Activated CD8-positive, alpha-beta T cell treated with anti-CD3 and anti-CD28 coated beads, Interleukin-2, amount 10 ng/mL, durations not matched to agents 7 days and 5 days (primary cell): ENCODE measurements at regions not wholly inside any gene's neighbourhood (a gene's known extent, or its start where the extent isn't known, plus 50 kb on each side); places are given as distances from the start of the nearest gene placed in this dataset.

Experiments used
- ATAC-seq: fragments of 150-1000 bp; cut with Tn5 transposase; one replicate; pipeline ENCODE4 v1.10.0; 2021; ENCODE audit warnings: moderate library complexity
- CTCF ChIA-PET: fragments of 350-600 bp; sonication (Branson Sonifier 250); formaldehyde crosslinking; loops from one replicate; lab custom pipeline; 2021; ENCODE audit warnings: antibody characterized with exemption; lab: Charles Lee
- POLR2A ChIA-PET: fragments of 350-600 bp; sonication (Branson Sonifier 250); formaldehyde crosslinking; loops from one replicate; lab custom pipeline; 2021; ENCODE audit warnings: antibody characterized with exemption; lab: Charles Lee
- DNase-seq: peaks from one replicate; pipeline ENCODE4 v3.0.0-alpha.2; 2020
- H3K27ac Mint-ChIP-seq: one replicate; pipeline ENCODE4 v1.8.0; 2021; ENCODE audit warnings: mild to moderate bottlenecking, mixed read lengths
- H3K27me3 Mint-ChIP-seq: one replicate; pipeline ENCODE4 v1.8.0; 2021; ENCODE audit warnings: low read depth, mixed read lengths
- H3K36me3 Mint-ChIP-seq: one replicate; pipeline ENCODE4 v1.8.0; 2021; ENCODE audit warnings: low read depth, mixed read lengths
- H3K4me1 Mint-ChIP-seq: one replicate; pipeline ENCODE4 v1.8.0; 2021; ENCODE audit warnings: low read depth, mixed read lengths
- H3K4me3 Mint-ChIP-seq: one replicate; pipeline ENCODE4 v1.8.0; 2021; ENCODE audit warnings: mild to moderate bottlenecking, mixed read lengths
- H3K9me3 Mint-ChIP-seq: one replicate; pipeline ENCODE4 v1.8.0; 2022; ENCODE audit warnings: mixed read lengths; ENCODE audit not compliant: insufficient read depth

GRCh38 chr6:169893624-169894023 lies 142.2 kb downstream of the ERMARD start:
- ChIA-PET CTCF (no interaction called here), POLR2A (no interaction called here)
- peaks cover 4% of the 10 kb centered on the region for H3K27me3 Mint-ChIP-seq
- no peak overlapping the region for H3K4me3 Mint-ChIP-seq
- no peaks in the 10 kb centered on the region for H3K36me3 Mint-ChIP-seq
- no peaks in the 10 kb centered on the region for H3K4me1 Mint-ChIP-seq
- ATAC-seq (no peak), DNase-seq (no peak)
- H3K9me3 Mint-ChIP-seq = peaks cover 3% of the 10 kb centered on the region
- H3K27ac Mint-ChIP-seq = no peak overlapping the region

- no peak for DNase-seq
- no peak overlapping the region for H3K4me3 Mint-ChIP-seq
- H3K27me3 Mint-ChIP-seq = peaks cover 4% of the 10 kb centered on the region
- CTCF ChIA-PET = no interaction called here
- POLR2A ChIA-PET = no interaction called here
- ATAC-seq = no peak
- no peaks in the 10 kb centered on the region for H3K4me1 Mint-ChIP-seq
- H3K27ac Mint-ChIP-seq = no peak overlapping the region
- peaks cover 3% of the 10 kb centered on the region for H3K9me3 Mint-ChIP-seq
- H3K36me3 Mint-ChIP-seq = no peaks in the 10 kb centered on the region
Observed at GRCh38 chr6:169891846-169892245, 140.4 kb downstream of the ERMARD start.

DNA sequence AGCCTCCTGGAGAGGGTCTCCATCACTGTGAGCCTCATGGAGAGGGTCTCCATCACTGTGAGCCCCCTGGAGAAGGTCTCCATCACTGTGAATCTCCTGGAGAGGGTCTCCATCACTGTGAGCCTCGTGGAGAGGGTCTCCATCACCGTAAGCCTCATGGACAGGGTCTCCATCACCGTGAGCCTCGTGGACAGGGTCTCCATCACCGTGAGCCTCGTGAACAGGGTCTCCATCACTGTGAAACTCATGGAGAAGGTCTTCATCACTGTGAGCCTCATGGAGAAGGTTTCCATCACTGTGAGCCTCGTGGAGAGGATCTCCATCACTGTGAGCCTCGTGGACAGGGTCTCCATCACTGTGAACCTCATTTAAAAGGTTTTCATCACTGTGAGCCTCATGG lies 140.0 kb downstream of the ERMARD start:
- Mint-ChIP-seq H3K9me3 (peaks cover 3% of the 10 kb centered on the region), H3K36me3 (no peaks in the 10 kb centered on the region), H3K27me3 (peaks cover 4% of the 10 kb centered on the region), H3K27ac (no peak overlapping the region), H3K4me1 (no peaks in the 10 kb centered on the region), H3K4me3 (no peak overlapping the region)
- ChIA-PET CTCF (no interaction called here), POLR2A (no interaction called here)
- DNase-seq = no peak
- no peak for ATAC-seq

GRCh38 chr6:169890901-169891300 lies 139.5 kb downstream of the ERMARD start:
- Mint-ChIP-seq H3K4me3 (no peak overlapping the region), H3K27me3 (peaks cover 4% of the 10 kb centered on the region), H3K4me1 (no peaks in the 10 kb centered on the region), H3K27ac (no peak overlapping the region), H3K9me3 (peaks cover 3% of the 10 kb centered on the region), H3K36me3 (no peaks in the 10 kb centered on the region)
- CTCF ChIA-PET = no interaction called here
- ATAC-seq (no peak), DNase-seq (no peak)
- POLR2A ChIA-PET = no interaction called here

- ChIA-PET CTCF (no interaction called here), POLR2A (no interaction called here)
- Mint-ChIP-seq H3K9me3 (peaks cover 3% of the 10 kb centered on the region), H3K27me3 (peaks cover 4% of the 10 kb centered on the region), H3K36me3 (no peaks in the 10 kb centered on the region), H3K4me1 (no peaks in the 10 kb centered on the region), H3K27ac (no peak overlapping the region), H3K4me3 (no peak overlapping the region)
- no peak for ATAC-seq
- DNase-seq = no peak
Observed at GRCh38 chr6:169890049-169890448, 138.6 kb downstream of the ERMARD start.

DNA sequence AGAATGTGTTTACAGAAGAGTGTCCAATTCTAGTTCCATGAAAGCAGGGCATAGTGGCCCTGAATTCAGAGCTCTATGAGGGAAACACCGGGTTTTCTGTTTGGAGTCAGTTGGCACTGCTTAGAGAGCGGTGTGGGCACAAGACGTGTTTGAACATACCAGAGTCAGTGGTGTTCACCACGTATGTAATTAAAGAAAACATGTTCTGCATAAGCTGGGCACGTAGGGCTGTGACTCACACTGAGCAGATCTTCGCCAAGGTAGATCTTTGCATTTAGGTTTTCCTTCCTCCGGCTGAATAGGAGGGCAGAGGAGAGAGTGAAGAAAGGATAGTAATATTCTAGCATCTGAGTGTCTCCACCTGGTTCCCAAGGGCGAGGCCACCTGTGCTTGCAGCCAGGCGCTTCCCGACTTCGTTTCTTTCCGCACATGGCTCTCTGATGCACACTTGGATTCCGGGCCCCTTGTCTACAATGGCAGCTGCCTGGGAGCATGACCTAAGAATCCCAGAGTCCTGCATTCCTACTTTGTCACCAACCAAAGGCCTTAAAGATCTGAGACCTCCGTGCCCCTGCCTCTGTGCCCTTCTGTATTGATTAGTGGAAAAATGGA lies 136.2 kb downstream of the ERMARD start:
- H3K4me3 Mint-ChIP-seq = no peak overlapping the region
- H3K27ac Mint-ChIP-seq = no peak overlapping the region
- no peaks in the 10 kb centered on the region for H3K36me3 Mint-ChIP-seq
- CTCF ChIA-PET = no interaction called here
- POLR2A ChIA-PET = no interaction called here
- no peak for DNase-seq
- H3K27me3 Mint-ChIP-seq = peaks cover 10% of the 10 kb centered on the region
- peaks cover 3% of the 10 kb centered on the region for H3K9me3 Mint-ChIP-seq
- ATAC-seq = no peak
- no peaks in the 10 kb centered on the region for H3K4me1 Mint-ChIP-seq

DNA sequence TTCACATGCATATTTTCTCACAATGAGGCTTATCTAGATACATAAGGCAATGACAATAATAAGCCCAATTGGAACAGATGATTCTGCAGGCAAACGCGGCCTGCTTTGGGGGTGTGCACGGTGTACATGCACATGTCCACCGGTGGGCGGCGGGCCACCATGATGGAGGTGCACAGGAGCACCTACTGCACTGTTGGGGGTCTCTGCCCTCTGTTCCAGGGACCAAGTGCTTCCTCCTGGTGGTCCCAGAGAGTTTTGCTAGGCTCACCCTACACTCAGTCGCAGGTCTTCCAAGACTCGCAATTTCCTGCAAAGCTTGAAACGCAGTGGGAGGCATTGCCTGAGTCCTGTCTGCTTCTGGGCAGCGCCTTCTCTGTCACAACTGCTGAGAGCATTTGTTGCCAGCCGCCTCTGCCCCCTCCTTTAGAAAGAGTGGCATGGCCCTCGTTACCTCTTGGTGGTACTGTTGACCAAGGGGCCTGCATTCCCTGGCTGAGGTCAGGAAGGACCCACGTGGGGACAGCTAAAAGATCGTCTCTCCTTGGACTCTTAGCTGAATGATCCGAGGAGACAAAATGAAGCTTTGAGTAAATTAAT lies 135.3 kb downstream of the ERMARD start:
- H3K27me3 Mint-ChIP-seq = peaks cover 11% of the 10 kb centered on the region
- POLR2A ChIA-PET = no interaction called here
- H3K27ac Mint-ChIP-seq = no peak overlapping the region
- DNase-seq (no peak), ATAC-seq (no peak)
- CTCF ChIA-PET = no interaction called here
- H3K36me3 Mint-ChIP-seq = no peaks in the 10 kb centered on the region
- no peaks in the 10 kb centered on the region for H3K4me1 Mint-ChIP-seq
- peaks cover 3% of the 10 kb centered on the region for H3K9me3 Mint-ChIP-seq
- no peak overlapping the region for H3K4me3 Mint-ChIP-seq

- Mint-ChIP-seq H3K36me3 (no peaks in the 10 kb centered on the region), H3K27me3 (peaks cover 11% of the 10 kb centered on the region), H3K4me1 (no peaks in the 10 kb centered on the region), H3K4me3 (no peak overlapping the region), H3K27ac (no peak overlapping the region), H3K9me3 (peaks cover 2% of the 10 kb centered on the region)
- no peak for DNase-seq
- no peak for ATAC-seq
- ChIA-PET CTCF (no interaction called here), POLR2A (no interaction called here)
Observed at GRCh38 chr6:169885831-169886230, 134.4 kb downstream of the ERMARD start.

GRCh38 chr6:169885131-169885530 lies 133.7 kb downstream of the ERMARD start:
- H3K36me3 Mint-ChIP-seq = no peaks in the 10 kb centered on the region
- DNase-seq = no peak
- H3K27ac Mint-ChIP-seq = no peak overlapping the region
- ATAC-seq = no peak
- H3K27me3 Mint-ChIP-seq = peaks cover 11% of the 10 kb centered on the region
- ChIA-PET POLR2A (no interaction called here), CTCF (no interaction called here)
- no peaks in the 10 kb centered on the region for H3K9me3 Mint-ChIP-seq
- H3K4me3 Mint-ChIP-seq = no peak overlapping the region
- no peaks in the 10 kb centered on the region for H3K4me1 Mint-ChIP-seq

DNA sequence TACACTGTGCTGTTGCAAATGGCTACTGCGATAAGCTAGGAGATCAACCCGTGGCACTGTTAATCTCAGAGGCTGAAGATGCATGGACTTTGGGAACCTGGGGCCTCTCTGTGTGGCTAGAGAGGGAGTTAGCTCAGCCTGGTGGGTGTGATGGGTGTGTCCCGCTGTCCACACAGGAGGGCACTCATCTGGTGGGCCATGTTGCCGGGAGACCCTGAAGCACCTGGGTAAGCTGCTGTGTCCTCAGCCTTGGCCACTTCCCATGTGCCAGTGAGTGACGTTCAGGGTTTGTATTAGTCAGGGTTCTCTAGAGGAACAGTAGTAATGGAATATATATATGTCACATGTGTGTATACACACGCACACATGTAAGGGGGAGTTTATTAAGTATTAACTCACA lies 132.7 kb downstream of the ERMARD start:
- no peak overlapping the region for H3K27ac Mint-ChIP-seq
- H3K4me3 Mint-ChIP-seq = no peak overlapping the region
- no peak for DNase-seq
- ChIA-PET POLR2A (no interaction called here), CTCF (no interaction called here)
- H3K9me3 Mint-ChIP-seq = no peaks in the 10 kb centered on the region
- H3K36me3 Mint-ChIP-seq = no peaks in the 10 kb centered on the region
- no peaks in the 10 kb centered on the region for H3K4me1 Mint-ChIP-seq
- H3K27me3 Mint-ChIP-seq = peaks cover 14% of the 10 kb centered on the region
- ATAC-seq = no peak

- H3K9me3 Mint-ChIP-seq = no peaks in the 10 kb centered on the region
- no peak overlapping the region for H3K27ac Mint-ChIP-seq
- ChIA-PET POLR2A (no interaction called here), CTCF (interaction anchor here (0.6 kb wide), 1 partner anchor 93 kb away, joined by 3 read pairs; no protein-coding TSS in a partner anchor)
- DNase-seq (no peak), ATAC-seq (no peak)
- no peaks in the 10 kb centered on the region for H3K4me1 Mint-ChIP-seq
- H3K36me3 Mint-ChIP-seq = no peaks in the 10 kb centered on the region
- H3K27me3 Mint-ChIP-seq = peaks cover 18% of the 10 kb centered on the region
- H3K4me3 Mint-ChIP-seq = no peak overlapping the region
Observed at GRCh38 chr6:169883316-169883715, 131.9 kb downstream of the ERMARD start.

DNA sequence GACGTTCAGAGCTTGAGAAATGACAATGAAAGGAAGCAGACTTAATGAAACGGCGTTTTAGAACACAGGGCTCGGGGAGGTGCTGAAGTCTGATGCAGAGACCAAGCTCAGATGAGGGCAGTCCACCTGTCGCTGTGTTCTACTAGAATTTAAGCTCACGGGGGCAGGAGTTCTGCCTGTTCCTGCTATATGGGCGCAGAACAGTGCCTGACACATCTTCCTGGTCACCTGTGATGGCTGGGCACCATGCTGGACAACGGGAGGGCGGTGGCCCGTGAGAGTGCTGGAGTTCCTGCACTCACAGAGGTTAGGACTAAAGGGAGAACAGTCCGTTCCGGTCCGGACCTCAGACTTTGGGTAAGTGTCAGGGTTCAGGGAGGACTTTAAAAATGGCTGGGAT lies 130.6 kb downstream of the ERMARD start:
- ATAC-seq (no peak), DNase-seq (no peak)
- POLR2A ChIA-PET = no interaction called here
- H3K27ac Mint-ChIP-seq = no peak overlapping the region
- no peaks in the 10 kb centered on the region for H3K4me1 Mint-ChIP-seq
- no peaks in the 10 kb centered on the region for H3K9me3 Mint-ChIP-seq
- H3K36me3 Mint-ChIP-seq = no peaks in the 10 kb centered on the region
- H3K4me3 Mint-ChIP-seq = no peak overlapping the region
- CTCF ChIA-PET = no interaction called here
- peaks cover 20% of the 10 kb centered on the region for H3K27me3 Mint-ChIP-seq

DNA sequence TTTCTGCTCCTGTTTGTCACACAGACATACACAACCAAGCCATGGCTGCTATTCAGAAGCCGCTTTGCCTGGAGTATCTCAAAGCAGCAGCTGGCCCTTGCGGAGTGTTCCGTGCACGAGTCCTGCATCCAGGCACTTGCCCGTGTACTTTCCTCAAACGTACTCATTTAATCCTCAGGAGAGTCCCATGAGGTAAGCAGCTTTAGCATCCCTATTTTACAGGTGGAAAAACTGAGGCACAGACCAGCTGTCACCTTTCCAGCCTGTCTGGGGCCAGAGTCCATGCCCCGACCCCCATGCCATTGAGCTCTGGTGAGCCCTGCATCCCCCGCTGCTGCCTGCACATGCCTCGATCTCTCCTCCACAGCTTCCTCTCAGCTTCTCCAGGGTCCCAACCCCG lies 130.0 kb downstream of the ERMARD start:
- Mint-ChIP-seq H3K27ac (no peak overlapping the region), H3K9me3 (no peaks in the 10 kb centered on the region), H3K27me3 (peaks cover 24% of the 10 kb centered on the region), H3K4me1 (no peaks in the 10 kb centered on the region), H3K36me3 (no peaks in the 10 kb centered on the region), H3K4me3 (no peak overlapping the region)
- no peak for DNase-seq
- ATAC-seq = no peak
- POLR2A ChIA-PET = no interaction called here
- CTCF ChIA-PET = interaction anchor here (0.7 kb wide), 1 partner anchor 49 kb away, joined by 3 read pairs; no protein-coding TSS in a partner anchor
